ENCODE measurements at regions not wholly inside any gene's neighbourhood (a gene's known extent, or its start where the extent isn't known, plus 50 kb on each side); places are given as distances from the start of the nearest gene placed in this dataset.

DNA sequence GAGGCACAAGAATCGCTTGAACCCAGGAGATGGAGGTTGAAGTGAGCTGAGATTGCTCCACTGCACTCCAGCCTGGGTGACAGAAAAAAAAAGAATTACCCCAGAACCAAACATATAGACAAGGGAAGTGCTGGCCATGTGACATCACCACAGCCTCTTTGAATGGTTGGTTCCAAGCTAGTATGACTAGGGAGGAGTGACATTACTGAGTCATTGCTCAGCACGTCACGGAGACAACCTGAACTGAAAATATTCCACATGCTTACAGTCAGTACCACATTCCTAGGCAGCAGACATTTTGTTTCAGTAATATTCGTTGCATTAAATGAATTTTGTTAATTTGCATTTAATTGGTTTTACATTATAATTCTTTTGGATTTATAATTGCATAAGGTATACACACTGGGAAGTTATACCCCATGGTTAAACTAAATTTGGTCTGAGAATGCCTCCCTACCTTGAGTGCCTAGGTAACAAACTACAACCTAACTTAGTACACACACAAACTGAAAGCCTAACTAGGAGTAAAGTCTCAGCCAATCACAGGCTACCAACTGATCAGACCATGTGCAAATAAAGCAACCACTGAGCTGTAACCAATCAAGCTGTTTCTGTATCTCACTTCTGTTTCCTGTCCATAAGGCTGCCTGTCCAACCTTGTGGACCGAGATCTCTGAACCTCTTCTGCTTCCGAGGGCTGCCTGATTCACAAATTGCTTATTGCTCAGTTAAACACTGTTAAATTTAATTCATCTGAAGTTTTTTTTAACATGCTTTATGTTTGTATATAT lies 164.4 kb downstream of the CAND1 start:
- TF ChIP-seq, protein P1, sequence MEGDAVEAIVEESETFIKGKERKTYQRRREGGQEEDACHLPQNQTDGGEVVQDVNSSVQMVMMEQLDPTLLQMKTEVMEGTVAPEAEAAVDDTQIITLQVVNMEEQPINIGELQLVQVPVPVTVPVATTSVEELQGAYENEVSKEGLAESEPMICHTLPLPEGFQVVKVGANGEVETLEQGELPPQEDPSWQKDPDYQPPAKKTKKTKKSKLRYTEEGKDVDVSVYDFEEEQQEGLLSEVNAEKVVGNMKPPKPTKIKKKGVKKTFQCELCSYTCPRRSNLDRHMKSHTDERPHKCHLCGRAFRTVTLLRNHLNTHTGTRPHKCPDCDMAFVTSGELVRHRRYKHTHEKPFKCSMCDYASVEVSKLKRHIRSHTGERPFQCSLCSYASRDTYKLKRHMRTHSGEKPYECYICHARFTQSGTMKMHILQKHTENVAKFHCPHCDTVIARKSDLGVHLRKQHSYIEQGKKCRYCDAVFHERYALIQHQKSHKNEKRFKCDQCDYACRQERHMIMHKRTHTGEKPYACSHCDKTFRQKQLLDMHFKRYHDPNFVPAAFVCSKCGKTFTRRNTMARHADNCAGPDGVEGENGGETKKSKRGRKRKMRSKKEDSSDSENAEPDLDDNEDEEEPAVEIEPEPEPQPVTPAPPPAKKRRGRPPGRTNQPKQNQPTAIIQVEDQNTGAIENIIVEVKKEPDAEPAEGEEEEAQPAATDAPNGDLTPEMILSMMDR (IDR thresholded peaks at IDR 0.05): no peak
- no peak for TF ChIP-seq EZH2phosphoT487 (IDR thresholded peaks at IDR 0.05)
